ENCODE measurements at regions not wholly inside any gene's neighbourhood (a gene's known extent, or its start where the extent isn't known, plus 50 kb on each side); places are given as distances from the start of the nearest gene placed in this dataset.
"Not testable (repeated sequence)": the region's sequence is repeated elsewhere in the genome, so short reads cannot be mapped to it uniquely, and the experiment has no call there.

DNA sequence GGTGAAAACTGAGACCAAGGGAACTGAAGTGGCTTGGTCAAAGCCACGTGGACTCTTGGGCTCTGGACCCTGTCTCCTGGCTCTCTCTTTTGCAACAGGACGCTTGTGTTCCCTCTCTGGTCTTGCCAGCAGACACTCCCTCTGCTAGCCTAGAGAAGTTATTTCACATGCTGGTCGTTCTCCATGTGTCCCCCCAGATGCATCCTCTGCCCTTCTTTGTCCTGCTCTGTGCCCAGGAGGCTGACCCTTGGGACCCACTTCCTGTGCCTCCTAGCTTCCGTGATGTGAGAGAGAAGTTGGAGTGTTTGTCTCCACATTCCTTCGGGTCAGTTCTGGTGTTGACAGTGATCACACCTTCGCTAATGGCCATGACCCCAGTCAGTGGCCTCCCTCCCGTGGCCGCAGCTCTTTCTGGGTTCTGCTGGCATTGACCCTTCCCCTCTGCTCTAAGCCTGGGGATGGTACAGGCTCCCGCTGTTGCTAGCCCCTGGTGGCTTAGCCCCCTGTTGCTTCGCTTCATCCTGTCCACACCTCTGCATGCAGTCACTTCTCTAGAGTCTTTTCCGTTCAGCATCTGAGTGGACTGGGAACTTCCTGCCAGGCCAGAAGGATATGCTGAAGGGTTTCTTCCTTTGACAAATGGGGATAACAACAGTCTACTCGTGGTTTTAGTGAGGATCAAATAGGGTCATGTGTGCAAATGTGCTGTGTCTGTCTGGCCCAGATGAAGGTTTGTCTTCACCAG lies 70.1 kb upstream of the BMP2 start:
- Histone ChIP-seq H3K36me3 (no peaks in the 10 kb centered on the region), H3K27ac (no peak overlapping the region), H3K9me3 (no peaks in the 10 kb centered on the region), H3K4me3 (no peak overlapping the region), H3K4me1 (peaks cover 23 to 46% (median 34%) of the 10 kb centered on the region in 4 donors), H3K27me3 (no peaks in the 10 kb centered on the region)
- TF ChIP-seq, protein P1, sequence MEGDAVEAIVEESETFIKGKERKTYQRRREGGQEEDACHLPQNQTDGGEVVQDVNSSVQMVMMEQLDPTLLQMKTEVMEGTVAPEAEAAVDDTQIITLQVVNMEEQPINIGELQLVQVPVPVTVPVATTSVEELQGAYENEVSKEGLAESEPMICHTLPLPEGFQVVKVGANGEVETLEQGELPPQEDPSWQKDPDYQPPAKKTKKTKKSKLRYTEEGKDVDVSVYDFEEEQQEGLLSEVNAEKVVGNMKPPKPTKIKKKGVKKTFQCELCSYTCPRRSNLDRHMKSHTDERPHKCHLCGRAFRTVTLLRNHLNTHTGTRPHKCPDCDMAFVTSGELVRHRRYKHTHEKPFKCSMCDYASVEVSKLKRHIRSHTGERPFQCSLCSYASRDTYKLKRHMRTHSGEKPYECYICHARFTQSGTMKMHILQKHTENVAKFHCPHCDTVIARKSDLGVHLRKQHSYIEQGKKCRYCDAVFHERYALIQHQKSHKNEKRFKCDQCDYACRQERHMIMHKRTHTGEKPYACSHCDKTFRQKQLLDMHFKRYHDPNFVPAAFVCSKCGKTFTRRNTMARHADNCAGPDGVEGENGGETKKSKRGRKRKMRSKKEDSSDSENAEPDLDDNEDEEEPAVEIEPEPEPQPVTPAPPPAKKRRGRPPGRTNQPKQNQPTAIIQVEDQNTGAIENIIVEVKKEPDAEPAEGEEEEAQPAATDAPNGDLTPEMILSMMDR (IDR thresholded peaks at IDR 0.05) = no peak
- TF ChIP-seq POLR2AphosphoS5 (IDR thresholded peaks at IDR 0.05) (no peak), POLR2A (IDR thresholded peaks at IDR 0.05) (no peak), EP300 (IDR thresholded peaks at IDR 0.05) (no peak)
- intact Hi-C loops (cut with DNase I; ENCODE audit: low total_unique reads) = no loop called here
- no peak for DNase-seq
- 83 to 89% (median 85%) methylated on average over 12 of the region's 12 CpGs for WGBS, 5 donors

DNA sequence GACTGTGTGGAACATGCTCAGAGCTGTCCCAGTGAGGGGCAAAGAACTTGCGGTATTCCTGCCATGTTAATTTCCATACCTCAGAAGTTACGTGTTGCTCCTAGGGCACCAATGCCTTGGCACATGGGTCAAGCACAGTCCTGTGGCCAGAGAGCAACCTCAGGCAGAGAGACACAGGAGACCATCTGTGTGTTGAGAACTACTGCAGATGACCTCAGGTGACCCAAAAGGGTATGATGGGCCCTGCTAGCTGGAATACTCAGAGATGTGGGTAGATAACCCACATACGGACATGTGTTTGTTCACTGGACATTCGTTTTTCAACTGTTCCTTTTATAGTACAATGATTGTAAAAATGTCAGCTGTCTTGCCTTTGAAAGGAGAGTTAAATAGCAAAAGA lies 71.5 kb upstream of the BMP2 start:
- Histone ChIP-seq H3K4me1 (peaks cover 15 to 46% (median 25%) of the 10 kb centered on the region in 4 donors), H3K9me3 (no peaks in the 10 kb centered on the region), H3K4me3 (no peak overlapping the region), H3K27ac (no peak overlapping the region), H3K36me3 (no peaks in the 10 kb centered on the region), H3K27me3 (no peaks in the 10 kb centered on the region)
- WGBS, 5 donors = 84 to 91% (median 85%) methylated on average over 4 of the region's 4 CpGs
- intact Hi-C loops (cut with DNase I; ENCODE audit: low total_unique reads) = no loop called here
- TF ChIP-seq, protein P1 (IDR thresholded peaks at IDR 0.05) = no peak
- no peak for TF ChIP-seq POLR2A (IDR thresholded peaks at IDR 0.05)
- DNase-seq = no peak

DNA sequence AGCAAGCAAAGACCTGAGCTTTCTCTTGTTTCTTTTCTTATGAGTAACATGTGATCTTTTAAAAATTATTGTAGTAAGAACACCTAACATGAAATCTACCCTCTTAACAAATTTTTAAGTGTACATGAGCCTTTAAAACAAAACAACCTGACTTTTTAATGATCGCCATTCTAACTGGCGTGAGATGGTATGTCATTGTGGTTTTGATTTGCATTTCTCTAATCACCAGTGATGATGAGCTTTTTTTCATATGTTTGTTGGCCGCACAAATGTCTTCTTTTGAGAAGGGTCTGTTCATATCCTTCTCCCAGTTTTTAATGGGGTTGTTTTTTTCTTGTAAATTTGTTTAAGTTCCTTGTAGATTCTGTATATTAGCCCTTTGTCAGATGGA lies 73.7 kb upstream of the BMP2 start:
- H3K4me1 ChIP-seq = peaks cover 9 to 34% (median 13%) of the 10 kb centered on the region in 4 donors
- H3K4me3 ChIP-seq; H3K36me3 ChIP-seq; H3K27me3 ChIP-seq; intact Hi-C loops (cut with DNase I; ENCODE audit: low total_unique reads); H3K9me3 ChIP-seq; DNase-seq: not testable (repeated sequence)
- peak overlapping the region in 4 of 5 donors; percentile 34 to 72 (median 50) for H3K27ac ChIP-seq
- 68 to 94% (median 78%) methylated on average over 3 of the region's 3 CpGs for WGBS, 5 donors

DNA sequence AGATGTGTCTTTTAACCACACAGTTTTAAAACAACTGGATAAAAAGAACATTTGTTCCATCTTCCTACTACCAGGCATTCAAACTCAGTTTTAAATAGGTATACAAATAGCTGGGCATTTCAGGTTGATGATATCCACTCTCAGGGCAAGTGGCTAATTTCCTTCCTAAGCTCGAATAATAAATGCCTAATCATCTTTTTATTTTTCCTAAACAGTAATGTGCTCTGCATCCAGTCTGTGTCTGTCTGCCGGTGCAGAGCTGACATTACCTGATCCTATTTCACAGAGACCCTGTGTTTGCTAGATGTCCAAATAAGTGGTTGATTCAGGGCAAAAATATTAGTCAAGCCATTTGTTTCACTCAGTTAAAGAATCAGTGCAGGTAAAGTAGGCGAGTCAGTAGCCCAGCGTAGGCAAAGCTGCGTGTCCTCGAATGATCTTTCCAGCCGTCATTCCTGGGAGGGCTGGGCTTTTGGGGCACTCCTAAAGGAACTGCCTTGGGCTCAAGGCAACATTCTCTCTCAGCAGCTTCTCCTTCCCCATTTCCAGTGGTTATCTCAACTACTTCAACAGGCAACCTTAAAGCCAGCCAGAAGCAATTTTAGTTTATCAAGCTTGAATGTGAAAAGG lies 74.2 kb upstream of the BMP2 start:
- Histone ChIP-seq H3K4me3 (no peak overlapping the region), H3K27ac (peak overlapping the region; percentile 30 to 72 (median 41)), H3K9me3 (no peaks in the 10 kb centered on the region), H3K4me1 (peaks cover 9 to 34% (median 13%) of the 10 kb centered on the region in 4 donors), H3K36me3 (no peaks in the 10 kb centered on the region), H3K27me3 (no peaks in the 10 kb centered on the region)
- intact Hi-C loops (cut with DNase I; ENCODE audit: low total_unique reads) = no loop called here
- DNase-seq = peak in 1 of 2 donors; percentile 46
- TF ChIP-seq POLR2AphosphoS5 (IDR thresholded peaks at IDR 0.05) (no peak), EP300 (IDR thresholded peaks at IDR 0.05) (no peak), POLR2A (IDR thresholded peaks at IDR 0.05) (no peak)
- TF ChIP-seq, protein P1 (IDR thresholded peaks at IDR 0.05) = no peak
- 23 to 53% (median 30%) methylated on average over 7 of the region's 7 CpGs for WGBS, 5 donors
